ENCODE measurements at regions not wholly inside any gene's neighbourhood (a gene's known extent, or its start where the extent isn't known, plus 50 kb on each side); places are given as distances from the start of the nearest gene placed in this dataset.

GRCh38 chr3:28934126-28934813, 346.6 kb upstream of the RBMS3 start:
- H4K91ac ChIP-seq (replicated peaks; ENCODE audit: insufficient read length, low read length), result no peak overlapping the region
- 96% methylated on average over 3 of the region's 3 CpGs; no CpG with 5 or more reads in 1 of the 2 experiments for WGBS, 2 experiments (ENCODE audit: extremely low coverage in 1 of 2, insufficient coverage in 1 of 2, insufficient read length in 1 of 2, insufficient replicate concordance in 2 of 2, low coverage in 1 of 2, low lambda C conversion rate in 2 of 2, missing lambda C conversion rate in 1 of 2)
- H3K9me3 ChIP-seq (ENCODE audit: insufficient read depth in 2 of 2, low read depth in 1 of 2, low read length in 1 of 2), result no peaks in the 10 kb centered on the region
- no peak overlapping the region for H3K56ac ChIP-seq (replicated peaks; ENCODE audit: insufficient read length, low read depth, low read length)
- H2AFZ ChIP-seq (ENCODE audit: low read length), result no peak overlapping the region
- H2BK5ac ChIP-seq (ENCODE audit: low read depth, low read length), result no peak overlapping the region
- H3K9ac ChIP-seq (replicated peaks in 1 of 4; ENCODE audit: extremely low read depth in 1 of 4, low read depth in 3 of 4, low read length in 3 of 4), result no peak overlapping the region
- no peaks in the 10 kb centered on the region for H3K79me2 ChIP-seq (ENCODE audit: control insufficient read depth in 1 of 2, insufficient read depth in 2 of 2, low read length in 2 of 2)
- H2BK20ac ChIP-seq (ENCODE audit: low read length), result no peak overlapping the region
- H3K4me2 ChIP-seq (ENCODE audit: insufficient read depth in 1 of 2, low read depth in 2 of 2, low read length in 2 of 2), result no peak overlapping the region
- CTCF ChIA-PET (ENCODE audit: partially characterized antibody), result interaction anchor here (1.9 kb wide), 1 partner anchor 18 kb away, joined by 4 read pairs; no protein-coding TSS in a partner anchor
- POLR2A ChIA-PET (ENCODE audit: partially characterized antibody), result no interaction called here
- H2BK12ac ChIP-seq (ENCODE audit: low read depth, low read length), result no peak overlapping the region
- no peak overlapping the region for H4K8ac ChIP-seq (ENCODE audit: extremely low read depth, insufficient read depth, low read length)
- no peaks in the 10 kb centered on the region for H3K4me1 ChIP-seq (replicated peaks in 1 of 4; ENCODE audit: control insufficient read depth in 3 of 4, insufficient read depth in 4 of 4, low read length in 3 of 4)
- H3K4ac ChIP-seq (replicated peaks; ENCODE audit: insufficient read length, low read depth, low read length), result no peak overlapping the region
- no peak overlapping the region for H2BK15ac ChIP-seq (ENCODE audit: low read length)
- no peak overlapping the region for H3K27ac ChIP-seq (ENCODE audit: low read depth, low read length)
- H3K14ac ChIP-seq (ENCODE audit: insufficient read length), result no peak overlapping the region
- no peaks in the 10 kb centered on the region for H3K36me3 ChIP-seq (ENCODE audit: control insufficient read depth in 2 of 4, insufficient read depth in 4 of 4, low read length in 3 of 4)
- H3K23me2 ChIP-seq (ENCODE audit: low read depth, low read length), result no peaks in the 10 kb centered on the region
- H3K18ac ChIP-seq (ENCODE audit: extremely low read depth, low read length), result no peak overlapping the region
- H3K4me3 ChIP-seq (ENCODE audit: extremely low read depth in 1 of 4, insufficient read depth in 2 of 4, low read depth in 3 of 4, low read length in 4 of 4), result no peak overlapping the region
- H3K27me3 ChIP-seq (replicated peaks in 1 of 4; ENCODE audit: control insufficient read depth in 3 of 4, extremely low read depth in 1 of 4, insufficient read depth in 3 of 4, low read length in 3 of 4), result no peaks in the 10 kb centered on the region
- no peak for DNase-seq (ENCODE audit: low read depth in 1 of 2, low spot score in 2 of 2)
- no peak overlapping the region for H3K23ac ChIP-seq (ENCODE audit: insufficient read length)
- TF ChIP-seq CBX5 (IDR thresholded peaks at IDR 0.05; ENCODE audit: low read depth, low read length), result no peak
- TF ChIP-seq HDAC6 (IDR thresholded peaks at IDR 0.05; ENCODE audit: low read depth, low read length), result no peak
- no peak for TF ChIP-seq TAF1 (IDR thresholded peaks at IDR 0.05; ENCODE audit: low read depth, low read length)
- no peak for TF ChIP-seq NRF1 (IDR thresholded peaks at IDR 0.05; ENCODE audit: low read depth, low read length)
- no peak for TF ChIP-seq POLR2A (IDR thresholded peaks at IDR 0.05; ENCODE audit: control extremely low read depth in 1 of 2, low read depth in 2 of 2, low read length in 2 of 2)
- TF ChIP-seq CREB1 (IDR thresholded peaks at IDR 0.05), result no peak
- TF ChIP-seq SRF (IDR thresholded peaks at IDR 0.05; ENCODE audit: low read depth, low read length), result no peak
- no peak for TF ChIP-seq MAFK (IDR thresholded peaks at IDR 0.05; ENCODE audit: low read depth, low read length)
- no peak for TF ChIP-seq SIN3A (conservative IDR thresholded peaks at IDR 0.05 in 1 of 2, IDR thresholded peaks at IDR 0.05 in 1 of 2; ENCODE audit: low read depth in 1 of 2, low read length in 2 of 2)
- TF ChIP-seq POU5F1 (IDR thresholded peaks at IDR 0.05; ENCODE audit: low read depth, low read length), result no peak
- no peak for TF ChIP-seq BCL11A (IDR thresholded peaks at IDR 0.05; ENCODE audit: low read depth in 2 of 2, low read length in 2 of 2)
- TF ChIP-seq CEBPB (IDR thresholded peaks at IDR 0.05; ENCODE audit: low read depth, low read length), result no peak
- TF ChIP-seq SUZ12 (IDR thresholded peaks at IDR 0.05; ENCODE audit: low read length), result no peak
- no peak for TF ChIP-seq CTBP2 (IDR thresholded peaks at IDR 0.05; ENCODE audit: borderline replicate concordance, insufficient read depth, insufficient read length, low read length)
- no peak for TF ChIP-seq GABPA (IDR thresholded peaks at IDR 0.05; ENCODE audit: borderline replicate concordance, insufficient read depth, low read length)
- TF ChIP-seq CHD2 (IDR thresholded peaks at IDR 0.05; ENCODE audit: low read length), result no peak
- H3K79me1 ChIP-seq (ENCODE audit: low read depth, low read length), result no peaks in the 10 kb centered on the region
- H4K20me1 ChIP-seq (replicated peaks in 1 of 2; ENCODE audit: control insufficient read depth in 1 of 2, insufficient read depth in 2 of 2, low read length in 2 of 2), result no peaks in the 10 kb centered on the region
- no peak overlapping the region for H2AK5ac ChIP-seq (ENCODE audit: low read depth, low read length)
- H4K5ac ChIP-seq (ENCODE audit: insufficient read length, low read depth, low read length), result no peak overlapping the region
- FAIRE-seq, result no peak
- H2BK120ac ChIP-seq (replicated peaks; ENCODE audit: low read depth, low read length), result no peak overlapping the region

Data from H1 (cell line).